ENCODE measurements at regions not wholly inside any gene's neighbourhood (a gene's known extent, or its start where the extent isn't known, plus 50 kb on each side); places are given as distances from the start of the nearest gene placed in this dataset.

DNA sequence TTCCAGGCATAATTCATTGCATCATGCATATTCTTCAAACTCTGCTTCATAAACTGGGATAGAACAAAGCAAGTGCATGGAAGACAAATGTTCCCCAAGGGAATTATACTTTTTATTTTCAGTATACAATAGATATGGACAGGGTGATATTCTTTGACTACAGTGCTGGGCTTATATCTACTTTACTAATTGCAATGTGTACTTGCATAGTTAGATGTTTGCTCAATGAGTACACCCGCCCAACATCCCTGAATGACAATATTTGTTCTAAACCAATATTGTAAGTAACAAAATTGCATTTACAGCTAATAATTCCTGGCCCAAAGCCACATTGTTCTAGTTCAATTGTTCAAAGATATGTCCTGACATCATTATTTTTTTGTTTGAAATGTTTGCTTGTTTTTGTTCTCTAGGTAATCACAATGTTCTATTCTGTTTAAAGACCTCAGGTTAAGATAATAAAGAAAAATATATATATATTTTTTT is 171.4 kb downstream of the PTN start:
- peak; percentile 17 for DNase-seq

DNA sequence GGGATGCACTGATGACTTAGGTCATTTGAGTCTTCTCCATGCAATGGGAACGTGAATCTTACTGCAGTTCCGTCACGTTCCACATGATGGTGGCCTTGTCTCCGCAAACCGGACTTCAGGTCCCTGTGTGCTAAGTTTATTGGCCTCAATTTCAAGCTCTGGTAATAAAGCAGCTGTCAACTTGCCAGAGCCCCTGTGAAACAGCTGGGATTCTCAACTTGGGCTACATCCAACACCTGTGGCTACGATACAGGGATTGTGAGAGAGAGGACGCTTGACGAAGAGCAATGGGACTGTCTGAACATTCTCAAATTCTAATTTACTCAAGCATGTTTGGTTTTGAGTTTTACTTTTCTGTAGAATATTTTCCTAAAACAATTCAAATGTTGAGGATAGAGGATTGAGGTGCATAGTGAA is 174.2 kb downstream of the PTN start:
- peak; percentile 60 for DNase-seq

DNA sequence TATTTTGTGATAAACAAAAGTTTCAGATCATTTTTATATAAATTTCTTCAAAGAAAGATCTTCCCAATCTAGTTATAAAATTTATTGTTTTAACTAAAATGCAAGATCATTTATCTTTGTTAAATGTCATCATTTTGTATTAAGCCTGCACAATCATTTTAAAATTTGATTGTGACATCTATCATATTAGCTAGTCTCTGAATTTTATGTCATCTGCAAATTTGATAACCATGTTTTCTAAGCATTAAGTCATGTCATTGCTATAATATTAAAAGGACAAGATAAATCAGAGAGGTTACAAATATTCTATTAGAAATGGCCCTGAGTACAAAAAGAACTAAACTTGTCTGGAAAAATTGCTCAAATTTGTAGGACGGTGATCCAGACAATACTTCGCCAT is 175.9 kb downstream of the PTN start:
- DNase-seq, result no peak

DNA sequence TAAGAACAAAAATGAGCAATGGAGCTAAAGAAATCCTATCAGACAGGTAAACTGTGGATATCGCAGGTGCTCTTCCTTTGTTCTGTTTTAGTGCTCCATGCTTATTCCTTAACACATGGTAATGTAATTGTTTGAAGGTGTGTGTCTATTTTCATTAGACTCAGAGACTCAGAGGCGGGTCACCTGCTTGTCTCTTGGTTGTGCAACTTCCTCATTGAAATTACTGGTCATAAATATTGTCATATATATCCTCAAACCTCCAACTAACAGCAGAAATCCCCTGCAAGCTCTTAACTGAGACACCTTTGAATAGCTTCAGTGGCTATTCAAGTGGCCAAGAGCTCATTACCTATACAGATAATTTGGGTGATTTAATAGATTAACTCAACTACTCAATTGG is 177.2 kb downstream of the PTN start:
- no peak for DNase-seq

DNA sequence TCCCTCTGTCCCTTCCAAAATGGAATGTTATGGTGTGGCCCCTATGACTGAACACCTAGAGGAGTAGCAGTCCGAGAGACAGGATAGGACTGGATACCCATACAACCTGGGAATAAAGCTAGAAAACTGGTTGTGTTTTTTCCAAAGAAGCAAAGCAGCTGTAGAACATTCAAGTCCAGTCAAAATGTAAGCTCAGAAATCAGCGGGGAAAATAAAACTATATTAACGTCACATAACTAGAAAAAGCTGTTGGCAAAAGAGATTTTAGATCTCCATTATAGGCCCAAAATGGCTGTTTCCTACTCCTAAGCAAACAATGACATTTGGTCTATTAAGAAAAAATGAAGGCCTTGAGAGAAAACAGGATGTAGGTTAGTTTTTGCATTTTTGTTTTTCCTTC is 177.7 kb downstream of the PTN start:
- DNase-seq, result no peak

DNA sequence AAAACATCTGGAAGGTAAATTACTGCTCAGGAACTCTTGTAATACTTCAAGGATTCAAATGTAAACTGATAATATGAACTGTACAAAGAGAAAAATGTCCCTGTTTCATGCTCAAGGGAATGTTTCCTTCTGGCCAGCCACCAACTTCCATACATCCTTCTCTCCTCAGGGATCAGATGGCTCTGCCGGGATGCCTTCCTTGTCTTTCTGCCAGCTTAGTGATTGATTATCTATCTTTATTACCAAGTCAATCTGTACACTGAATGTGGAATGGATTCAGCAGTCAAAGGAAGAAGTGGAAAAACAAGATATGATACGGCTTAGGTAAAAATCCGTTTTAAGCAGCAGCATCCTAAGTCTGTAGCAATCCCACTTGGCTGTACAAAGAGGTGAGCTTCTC is 178.3 kb downstream of the PTN start:
- DNase-seq, result no peak

DNA sequence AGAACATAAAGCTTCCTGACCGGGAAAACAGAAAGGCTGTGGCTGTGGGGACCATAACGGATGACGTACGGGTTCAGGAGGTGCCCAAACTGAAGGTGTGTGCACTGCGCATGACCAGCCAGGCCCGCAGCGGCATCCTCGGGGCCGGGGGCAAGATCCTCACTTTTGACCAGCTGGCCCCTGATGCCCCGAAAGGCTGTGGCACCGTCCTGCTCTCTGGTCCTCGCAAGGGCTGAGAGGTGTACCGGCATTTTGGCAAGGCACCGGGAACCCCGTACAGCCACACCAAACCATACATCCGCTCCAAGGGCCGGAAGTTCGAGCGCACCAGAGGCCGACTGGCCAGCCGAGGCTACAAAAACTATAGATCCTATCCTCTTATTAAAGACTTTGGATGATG is 179.3 kb downstream of the PTN start:
- DNase-seq, result no peak

DNA sequence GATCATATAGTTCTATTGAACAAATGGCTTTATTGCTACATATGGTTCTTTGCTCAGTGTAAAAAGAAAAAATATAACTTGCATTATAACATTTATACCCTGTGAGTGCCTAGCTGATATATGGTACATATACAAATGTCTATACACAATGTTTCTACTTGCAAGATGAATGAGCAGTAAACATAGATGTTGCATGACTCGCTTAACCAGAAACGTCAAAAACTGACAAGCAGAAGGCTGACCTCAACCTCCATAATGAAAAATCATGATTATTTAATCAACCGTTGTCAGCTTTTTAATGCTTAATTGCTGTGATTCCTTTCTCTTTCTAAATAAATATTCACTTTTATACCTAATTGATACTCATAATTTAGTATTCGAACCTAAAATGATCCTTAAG is 183.3 kb downstream of the PTN start:
- no peak for DNase-seq

DNA sequence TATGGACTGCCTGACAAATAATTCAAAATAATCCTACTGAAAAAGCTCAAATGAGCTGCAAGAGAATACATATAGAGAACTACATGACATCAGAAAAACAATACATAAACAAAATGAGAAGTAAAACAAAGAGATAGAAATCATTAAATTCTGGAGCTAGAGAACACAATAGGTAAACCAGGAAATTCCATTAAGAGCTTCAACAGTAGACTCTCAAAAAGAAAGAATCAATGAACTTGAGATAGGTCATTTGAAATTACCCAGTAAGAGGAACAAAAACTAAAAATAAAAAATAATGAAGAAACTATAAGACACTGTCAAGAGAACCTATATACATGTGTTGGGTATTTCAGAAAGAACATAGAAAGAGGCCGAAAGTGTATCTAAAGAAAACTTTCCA is 186.3 kb downstream of the PTN start:
- no peak for DNase-seq

DNA sequence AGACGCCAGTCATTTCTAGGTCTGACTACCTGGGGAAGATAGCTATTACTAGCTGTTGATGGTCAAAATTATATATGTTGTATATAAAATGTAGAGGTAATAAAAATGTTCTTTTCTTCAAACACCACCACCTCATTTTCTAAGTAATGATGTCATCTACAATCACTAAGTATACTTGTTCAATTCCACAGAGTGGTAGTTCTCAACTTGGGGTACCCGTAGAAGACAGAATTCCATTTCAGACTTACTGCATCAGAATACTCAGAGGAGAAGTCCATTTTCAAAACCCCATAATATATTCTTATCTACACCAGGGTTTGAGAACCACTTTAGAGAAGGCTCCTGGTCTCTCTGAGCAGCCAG is 191.9 kb downstream of the PTN start:
- no peak for DNase-seq

DNA sequence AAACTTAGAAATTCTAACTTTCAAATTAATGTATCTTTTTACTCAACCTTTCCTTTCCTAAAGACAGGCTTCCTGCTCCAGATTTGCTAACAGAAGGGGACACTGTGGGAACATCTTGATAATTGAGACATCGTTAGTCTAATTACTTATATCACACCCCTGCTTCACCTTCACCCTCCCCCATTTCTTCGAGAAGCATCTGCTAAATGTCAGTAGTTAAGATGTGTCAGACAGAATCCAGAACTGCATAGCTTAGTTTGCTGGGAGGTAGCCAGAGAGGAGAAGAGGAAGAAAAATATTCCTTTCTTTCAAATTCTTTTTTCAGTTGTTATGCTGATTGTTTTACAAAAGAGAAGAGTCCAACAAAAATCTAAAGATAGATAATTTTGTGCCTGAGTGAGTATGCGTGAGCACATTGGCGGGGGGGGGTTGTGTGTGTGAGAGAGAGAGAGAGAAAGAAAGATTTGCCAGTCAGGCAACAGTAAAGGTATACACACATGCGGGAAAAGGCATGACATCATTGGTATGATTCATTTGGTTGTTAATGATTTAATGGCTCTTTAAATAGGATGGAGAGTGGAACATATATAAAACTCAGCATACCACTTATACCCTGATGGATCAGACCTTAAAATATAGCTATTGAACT is 192.4 kb downstream of the PTN start:
- DNase-seq, result no peak

DNA sequence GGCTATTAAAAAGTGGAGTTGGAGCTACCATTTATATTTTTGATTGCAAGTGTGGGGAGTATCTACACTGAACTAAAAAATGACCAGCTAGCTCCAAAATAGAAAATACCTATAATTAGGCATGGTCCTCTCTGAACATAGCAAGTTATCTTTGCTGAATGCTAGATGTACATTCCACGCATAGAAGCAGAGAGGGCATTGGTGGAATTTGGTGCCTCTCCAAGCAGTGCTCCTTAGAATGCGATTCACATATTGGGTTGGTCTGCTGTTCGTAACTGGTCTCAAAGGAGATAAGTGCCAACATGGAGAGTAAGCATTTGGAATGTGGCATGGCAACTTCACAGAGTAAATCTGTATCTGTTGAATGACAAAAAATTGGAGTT is 196.2 kb downstream of the PTN start:
- DNase-seq, result no peak

DNA sequence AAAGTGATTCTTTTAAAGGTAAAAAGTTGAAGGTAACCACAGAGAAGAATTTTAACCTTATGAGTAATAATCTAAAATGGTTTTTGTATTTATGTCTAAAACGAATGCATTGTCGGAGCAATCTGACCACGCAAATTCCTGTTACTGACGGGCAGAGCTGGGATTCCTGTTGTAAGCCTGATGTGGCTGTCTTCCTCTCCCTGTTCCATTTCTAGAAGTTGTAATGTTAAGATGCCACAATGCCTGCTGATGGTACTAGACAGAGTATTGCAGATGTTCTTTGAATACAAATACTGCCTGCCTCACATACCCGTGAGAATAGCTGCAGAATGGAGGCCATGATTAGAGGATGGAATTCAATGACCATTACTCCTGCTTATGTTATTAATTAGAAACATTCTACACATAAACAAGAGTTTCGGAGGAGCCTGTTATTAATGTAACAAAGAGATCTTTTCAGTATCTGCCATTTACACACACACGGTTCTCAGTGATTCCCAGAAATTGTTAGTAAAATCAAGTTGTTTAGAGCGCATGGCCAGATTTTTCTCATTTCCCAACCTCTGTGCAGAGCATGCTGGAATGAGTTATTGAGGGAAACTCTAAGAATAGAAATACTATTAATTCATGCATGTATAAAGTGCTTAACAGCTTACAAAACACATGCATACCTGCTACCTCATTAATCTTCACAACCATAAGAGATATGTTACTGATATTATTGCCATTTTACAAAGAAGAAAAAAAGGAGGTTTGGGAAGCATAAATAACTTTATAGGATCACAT is 196.8 kb downstream of the PTN start:
- no peak for DNase-seq

DNA sequence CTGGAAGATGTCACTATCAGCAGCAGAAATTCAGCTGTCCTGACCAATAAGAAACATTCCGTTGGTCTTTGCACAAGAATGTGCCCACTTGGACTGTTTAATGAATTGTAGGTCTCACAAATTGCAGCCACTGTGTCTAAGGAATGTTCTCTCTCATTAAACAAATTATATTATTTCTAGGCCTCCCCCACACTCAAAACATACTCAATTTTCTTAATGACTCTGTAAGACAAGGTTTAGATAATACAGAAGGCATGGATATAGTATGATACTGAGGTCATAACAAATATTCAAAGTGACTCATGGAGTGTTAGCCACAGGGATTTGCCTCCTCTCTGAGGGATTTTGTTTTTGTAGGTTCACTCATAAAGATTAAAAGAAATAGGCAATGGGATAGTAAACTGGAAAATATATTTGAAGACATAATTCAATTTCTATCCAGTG is 197.5 kb downstream of the PTN start:
- DNase-seq, result no peak

DNA sequence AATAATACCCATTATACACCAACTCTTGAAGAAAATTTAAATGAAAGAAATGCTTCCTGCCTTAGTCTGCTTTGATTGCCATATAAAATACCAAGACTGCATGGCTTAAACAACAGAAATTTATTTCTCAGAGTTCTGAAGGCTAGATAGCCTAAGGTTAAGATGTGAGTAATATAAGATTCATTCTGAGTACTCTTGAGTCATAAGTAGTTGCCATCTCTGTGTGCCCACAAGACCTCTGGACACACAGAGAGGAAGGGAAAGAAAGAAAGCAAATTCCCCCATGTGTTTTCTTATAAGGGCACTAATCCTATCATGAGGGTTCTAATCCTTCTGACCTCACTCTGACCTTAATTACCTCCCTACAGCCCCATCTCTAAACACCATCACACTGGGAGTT is 201.2 kb downstream of the PTN start:
- DNase-seq, result no peak

DNA sequence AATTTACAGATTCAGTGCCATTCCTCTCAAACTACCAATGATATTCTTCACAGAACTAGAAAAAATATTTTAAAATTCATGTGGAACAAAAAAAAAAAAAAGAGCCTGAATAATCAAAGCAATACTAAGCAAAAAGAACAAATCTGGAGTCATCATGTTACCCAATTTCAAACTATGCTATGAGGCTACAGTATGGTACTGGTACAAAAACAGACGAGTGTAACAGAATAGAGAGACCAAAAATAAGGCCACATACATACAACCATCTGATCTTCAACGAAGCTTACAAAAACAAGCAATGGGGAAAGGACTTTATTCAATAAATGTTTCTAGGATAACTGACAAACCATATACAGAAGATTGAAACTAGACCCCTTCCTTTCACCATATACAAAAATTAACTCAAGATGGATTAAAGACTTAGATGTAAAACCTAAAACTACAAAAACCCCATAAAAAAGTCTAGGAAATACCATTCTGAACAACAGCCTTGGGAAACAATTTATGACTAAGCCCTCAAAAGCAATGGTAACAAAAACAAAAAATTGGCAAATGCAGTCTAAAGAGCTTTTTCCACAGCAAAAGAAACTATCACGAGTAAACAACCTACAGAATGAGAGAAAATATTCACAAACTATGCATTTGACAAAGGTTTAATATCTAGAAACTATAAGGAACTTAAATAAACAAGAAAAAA is 207.7 kb downstream of the PTN start:
- no peak for DNase-seq

DNA sequence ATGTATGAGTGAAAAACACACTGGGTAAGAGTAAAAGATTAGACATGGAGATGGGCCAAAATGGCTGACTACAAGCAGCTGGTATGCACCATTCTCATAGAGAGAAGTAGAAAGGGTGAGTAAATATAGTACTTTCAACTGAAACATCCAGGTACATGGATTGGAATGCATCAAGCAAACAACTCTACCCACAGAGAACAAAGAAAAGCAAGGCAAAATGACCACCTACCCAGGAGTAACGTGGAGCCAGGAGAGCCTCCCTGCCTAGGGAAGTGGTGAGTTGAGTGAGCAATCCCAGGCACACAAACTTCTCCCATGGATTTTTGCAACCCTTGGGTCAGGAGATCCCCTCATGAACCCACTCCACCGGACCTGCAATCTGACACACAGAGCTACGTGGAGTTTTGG is 212.8 kb downstream of the PTN start:
- no peak for DNase-seq

DNA sequence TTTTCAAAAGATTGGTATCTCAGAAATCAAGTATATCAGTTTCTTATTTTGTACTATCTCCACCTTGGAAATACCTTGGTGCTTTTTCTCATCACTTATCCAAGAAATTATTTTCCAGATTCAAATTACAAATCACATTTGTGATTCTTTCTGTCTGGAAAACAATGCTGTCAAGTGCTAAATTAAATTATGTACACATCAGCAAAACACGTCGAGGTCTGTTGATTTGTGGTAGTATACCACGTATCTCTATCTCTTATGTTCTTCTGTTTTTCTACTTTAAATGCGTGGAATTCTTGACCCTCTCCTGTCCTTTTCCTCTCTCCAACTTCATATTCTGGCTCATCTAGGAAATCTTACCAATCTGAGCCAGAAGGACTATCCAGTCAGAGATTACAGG is 214.5 kb downstream of the PTN start:
- DNase-seq, result no peak

DNA sequence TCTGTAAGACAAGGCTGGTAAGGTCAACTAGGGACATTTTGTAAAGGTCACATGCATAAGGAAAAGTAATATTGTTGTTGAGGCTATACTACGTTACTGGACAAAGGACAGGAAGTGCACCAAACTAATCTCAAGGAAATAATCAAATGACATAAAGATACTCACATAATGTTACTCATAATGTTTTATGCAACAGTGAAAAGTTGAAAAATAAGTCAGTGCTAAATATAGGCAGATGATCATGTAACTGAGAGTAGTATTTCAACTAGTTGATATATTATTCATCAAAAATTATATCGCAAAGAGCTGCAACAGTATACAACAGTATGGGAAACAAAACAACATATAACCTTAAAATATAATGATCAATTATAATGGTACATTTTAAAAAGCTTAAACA is 215.7 kb downstream of the PTN start:
- DNase-seq, result no peak

DNA sequence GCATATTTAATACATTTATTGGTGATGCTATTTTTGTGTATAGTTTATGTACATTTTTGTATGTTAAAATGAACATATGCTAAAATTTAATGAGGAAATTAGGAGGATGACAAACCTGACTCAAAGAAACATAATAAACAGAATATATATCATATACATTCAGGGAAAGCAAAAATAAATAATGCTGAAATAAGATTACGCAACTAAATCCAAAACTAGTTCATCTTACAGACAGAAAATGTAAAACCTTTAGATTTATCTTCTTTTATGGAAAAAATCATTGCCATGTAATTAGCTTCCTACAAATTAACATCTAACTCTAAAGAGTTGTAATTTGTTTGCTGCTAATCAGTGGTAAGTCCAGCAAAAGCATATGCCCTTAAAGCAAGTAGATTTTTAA is 216.5 kb downstream of the PTN start:
- DNase-seq, result no peak

DNA sequence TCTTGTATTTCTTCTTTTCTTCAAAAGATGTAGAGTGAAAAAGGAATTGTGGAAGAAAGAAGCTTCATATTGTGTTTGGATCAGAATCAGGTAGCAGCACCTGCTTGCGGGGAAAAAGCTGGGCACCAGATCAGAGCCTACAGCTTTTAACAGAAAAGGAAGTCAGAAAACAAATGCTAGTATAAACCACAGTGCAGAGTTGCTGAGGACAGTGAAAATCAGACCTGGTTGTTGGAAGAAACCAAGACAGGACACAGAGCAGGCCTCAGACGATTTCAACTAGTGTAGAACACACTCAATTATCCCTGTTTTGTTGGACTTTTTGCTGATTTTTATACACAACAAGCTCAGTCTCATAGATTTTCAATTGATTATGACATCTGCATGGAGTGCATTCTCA is 221.4 kb downstream of the PTN start:
- no peak for DNase-seq

DNA sequence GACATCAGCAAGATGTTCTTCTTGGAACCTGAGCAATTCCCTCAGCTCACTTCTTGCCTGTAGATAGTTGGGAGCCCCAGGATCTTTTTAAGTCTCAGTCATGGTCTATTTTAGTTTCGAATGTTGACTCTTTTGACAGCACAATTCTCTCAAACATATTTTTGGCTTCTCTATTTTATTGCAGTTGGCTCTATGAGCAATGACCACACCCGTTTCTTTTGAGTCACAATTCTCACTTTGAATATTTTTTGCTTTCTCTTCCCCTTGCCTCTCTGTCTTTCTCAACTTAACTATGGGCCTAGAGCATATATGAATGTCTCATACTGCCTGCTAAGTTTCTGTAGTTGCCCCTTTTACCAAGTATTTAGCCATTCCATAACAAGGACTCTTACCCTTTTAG is 222.8 kb downstream of the PTN start:
- DNase-seq, result no peak

DNA sequence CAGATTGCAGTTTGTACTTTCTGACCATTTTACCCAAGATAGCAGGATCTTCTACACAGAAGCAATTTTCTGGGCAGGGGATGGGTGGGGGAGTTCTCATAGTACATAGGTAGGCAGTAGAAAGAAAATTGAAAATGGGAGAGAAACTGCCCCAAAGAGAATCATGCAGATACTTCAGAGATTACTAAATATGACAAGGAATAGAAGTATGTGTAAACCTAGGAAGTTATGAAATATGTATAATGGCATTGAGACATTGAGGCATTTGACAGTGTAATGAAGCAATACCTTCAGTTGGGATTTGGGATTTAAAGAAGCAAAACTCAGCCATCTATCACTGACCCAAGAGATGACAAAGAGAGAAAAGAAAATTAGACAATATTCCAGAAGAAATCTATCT is 233.0 kb downstream of the PTN start:
- DNase-seq, result no peak

DNA sequence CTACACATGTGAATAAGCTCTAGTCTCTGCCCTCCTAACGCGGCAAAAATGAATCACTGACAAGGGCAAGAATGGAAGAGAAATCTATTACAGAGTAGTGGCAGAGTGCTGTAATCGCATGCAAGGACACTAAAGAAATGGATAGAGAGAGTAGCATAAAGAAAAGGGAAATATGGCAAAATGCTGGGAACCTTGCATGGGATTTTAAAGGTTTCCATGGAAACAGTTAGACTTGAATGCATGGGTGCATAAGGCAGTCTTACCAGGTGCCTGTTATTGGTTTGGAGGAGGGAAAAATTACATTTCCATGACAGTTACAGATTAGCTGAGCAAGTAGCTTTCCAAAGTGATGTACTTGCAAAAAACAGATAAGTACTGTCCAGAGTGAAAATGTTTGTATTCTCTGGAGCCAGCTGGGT is 233.4 kb downstream of the PTN start:
- DNase-seq, result no peak
